Dedifferentiated amniotic fluid mesenchymal stem cell (primary cell): ENCODE measurements at regions not wholly inside any gene's neighbourhood (a gene's known extent, or its start where the extent isn't known, plus 50 kb on each side); places are given as distances from the start of the nearest gene placed in this dataset.

Source experiments
- DNase-seq: peaks from one replicate; pipeline ENCODE4 v3.0.0-alpha.2; 2016; ENCODE audit errors: extremely low spot score

GRCh38 chr6:99073223-99073622, 125.5 kb upstream of the FBXL4 start:
- no peak for DNase-seq

- DNase-seq, result no peak
Measured at GRCh38 chr6:99066044-99066443, 118.3 kb upstream of the FBXL4 start.

GRCh38 chr6:99064834-99065233, 117.1 kb upstream of the FBXL4 start:
- DNase-seq, result no peak

GRCh38 chr6:99036672-99037071, 88.9 kb upstream of the FBXL4 start:
- DNase-seq, result no peak

- no peak for DNase-seq
Measured at GRCh38 chr6:99032396-99032795, 84.7 kb upstream of the FBXL4 start.

- no peak for DNase-seq
Measured at GRCh38 chr6:99031957-99032356, 84.2 kb upstream of the FBXL4 start.

GRCh38 chr6:99030915-99031314, 83.2 kb upstream of the FBXL4 start:
- no peak for DNase-seq

- DNase-seq, result no peak
Measured at GRCh38 chr6:99026135-99026534, 78.4 kb upstream of the FBXL4 start.

- DNase-seq, result no peak
Measured at GRCh38 chr6:99024089-99024488, 76.3 kb upstream of the FBXL4 start.

- no peak for DNase-seq
Measured at GRCh38 chr6:99022039-99022609, 74.4 kb upstream of the FBXL4 start.

- DNase-seq, result no peak
Measured at GRCh38 chr6:99019381-99019780, 71.6 kb upstream of the FBXL4 start.

- no peak for DNase-seq
Measured at GRCh38 chr6:99017150-99017549, 69.4 kb upstream of the FBXL4 start.

- DNase-seq, result no peak
Measured at GRCh38 chr6:99016355-99016754, 68.6 kb upstream of the FBXL4 start.

GRCh38 chr6:99014061-99014460, 66.3 kb upstream of the FBXL4 start:
- DNase-seq, result no peak

GRCh38 chr6:99013661-99014060, 65.9 kb upstream of the FBXL4 start:
- no peak for DNase-seq

- peak; percentile 92 for DNase-seq
Measured at GRCh38 chr6:99013145-99013544, 65.4 kb upstream of the FBXL4 start.

GRCh38 chr6:99011151-99011550, 63.4 kb upstream of the FBXL4 start:
- DNase-seq, result no peak

- DNase-seq, result no peak
Measured at GRCh38 chr6:99002831-99003230, 55.1 kb upstream of the FBXL4 start.

- no peak for DNase-seq
Measured at GRCh38 chr6:98998103-98998502, 50.4 kb upstream of the FBXL4 start.
